ENCODE measurements at regions not wholly inside any gene's neighbourhood (a gene's known extent, or its start where the extent isn't known, plus 50 kb on each side); places are given as distances from the start of the nearest gene placed in this dataset.

DNA sequence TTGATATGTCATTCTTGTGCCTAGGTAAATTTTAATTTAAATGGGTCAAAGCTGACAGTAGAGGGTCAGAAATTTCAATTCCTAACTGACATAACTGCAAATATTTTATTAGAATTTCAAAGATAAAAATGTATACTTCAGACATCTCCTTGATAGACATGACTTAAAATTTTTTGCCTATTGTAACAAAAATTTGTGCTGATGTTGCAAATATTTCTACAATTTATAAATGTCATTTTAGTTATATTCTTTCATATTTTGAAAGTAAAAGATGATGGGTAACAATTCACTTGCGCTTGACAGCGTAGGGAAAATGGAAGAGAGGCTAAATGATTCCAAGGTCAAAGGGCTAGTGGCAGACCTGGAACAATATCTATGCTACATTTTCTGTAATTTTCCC lies 220.3 kb upstream of the ST8SIA4 start:
- TF ChIP-seq, protein P1, sequence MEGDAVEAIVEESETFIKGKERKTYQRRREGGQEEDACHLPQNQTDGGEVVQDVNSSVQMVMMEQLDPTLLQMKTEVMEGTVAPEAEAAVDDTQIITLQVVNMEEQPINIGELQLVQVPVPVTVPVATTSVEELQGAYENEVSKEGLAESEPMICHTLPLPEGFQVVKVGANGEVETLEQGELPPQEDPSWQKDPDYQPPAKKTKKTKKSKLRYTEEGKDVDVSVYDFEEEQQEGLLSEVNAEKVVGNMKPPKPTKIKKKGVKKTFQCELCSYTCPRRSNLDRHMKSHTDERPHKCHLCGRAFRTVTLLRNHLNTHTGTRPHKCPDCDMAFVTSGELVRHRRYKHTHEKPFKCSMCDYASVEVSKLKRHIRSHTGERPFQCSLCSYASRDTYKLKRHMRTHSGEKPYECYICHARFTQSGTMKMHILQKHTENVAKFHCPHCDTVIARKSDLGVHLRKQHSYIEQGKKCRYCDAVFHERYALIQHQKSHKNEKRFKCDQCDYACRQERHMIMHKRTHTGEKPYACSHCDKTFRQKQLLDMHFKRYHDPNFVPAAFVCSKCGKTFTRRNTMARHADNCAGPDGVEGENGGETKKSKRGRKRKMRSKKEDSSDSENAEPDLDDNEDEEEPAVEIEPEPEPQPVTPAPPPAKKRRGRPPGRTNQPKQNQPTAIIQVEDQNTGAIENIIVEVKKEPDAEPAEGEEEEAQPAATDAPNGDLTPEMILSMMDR (IDR thresholded peaks at IDR 0.05), result no peak
- TF ChIP-seq POLR2A (IDR thresholded peaks at IDR 0.05) (no peak), EP300 (IDR thresholded peaks at IDR 0.05) (no peak)
